A549 (cell line): ENCODE measurements at regions not wholly inside any gene's neighbourhood (a gene's known extent, or its start where the extent isn't known, plus 50 kb on each side); places are given as distances from the start of the nearest gene placed in this dataset.

Experiments
- BHLHE40 ChIP-seq: IDR thresholded peaks from 2 replicates; pipeline ENCODE4 v1.6.1; 2012; ENCODE audit warnings: low read depth, low read length, inconsistent platforms
- CBX8 ChIP-seq: fragments of 200-600 bp; sonication (generic); IDR thresholded peaks from 2 replicates; pipeline ENCODE4 v1.6.1; 2016
- CHD2 ChIP-seq: fragments of 150-350 bp; IDR thresholded peaks from 2 replicates; pipeline ENCODE4 v1.6.1; 2014; ENCODE audit warnings: low read length; ENCODE audit not compliant: partially characterized antibody
- CTCF ChIP-seq: fragments of >200 bp; sonication (Bioruptor Twin); formaldehyde crosslinking; IDR thresholded peaks from 3 replicates; pipeline ENCODE4 v1.5.1; 2016
- EHMT2 ChIP-seq: fragments of 200-600 bp; sonication (generic); IDR thresholded peaks from 2 replicates; pipeline ENCODE4 v1.6.1; 2016; ENCODE audit warnings: antibody characterized with exemption, low read depth, mild to moderate bottlenecking, moderate library complexity
- EP300 ChIP-seq, 2 experiments: fragments of >200 bp; sonication (Bioruptor Twin); formaldehyde crosslinking; IDR thresholded peaks; 2 replicates in 1 of 2; 3 replicates in 1 of 2; pipeline ENCODE4 v1.6.1; 2016 to 2017
- ESRRA ChIP-seq: fragments of 150-350 bp; IDR thresholded peaks from 2 replicates; pipeline ENCODE4 v1.6.1; 2014; ENCODE audit warnings: mild to moderate bottlenecking, low read length, borderline replicate concordance
- GATA3 ChIP-seq: IDR thresholded peaks from 2 replicates; pipeline ENCODE4 v1.6.1; 2012; ENCODE audit warnings: borderline replicate concordance
- MAX ChIP-seq: IDR thresholded peaks from 2 replicates; pipeline ENCODE4 v1.6.1; 2012
- NPAS2 ChIP-seq: fragments of 250-450 bp; sonication (Bioruptor Pico); IDR thresholded peaks from 2 replicates; pipeline ENCODE4 v1.8.0; 2022; ENCODE audit warnings: mild to moderate bottlenecking, moderate library complexity, borderline replicate concordance
- POLR2A ChIP-seq: IDR thresholded peaks from 2 replicates; pipeline ENCODE4 v1.6.1; 2012; ENCODE audit warnings: mild to moderate bottlenecking, low read length
- SMC3 ChIP-seq: fragments of >200 bp; sonication (Bioruptor Twin); formaldehyde crosslinking; IDR thresholded peaks from 3 replicates; pipeline ENCODE4 v1.6.1; 2018; ENCODE audit warnings: inconsistent platforms
- TP53 ChIP-seq: fragments of 250-450 bp; sonication (Bioruptor Pico); IDR thresholded peaks from 2 replicates; pipeline ENCODE4 v1.5.0; 2021; ENCODE audit warnings: mild to moderate bottlenecking, moderate library complexity
- USF2 ChIP-seq: fragments of 450-650 bp; IDR thresholded peaks from 2 replicates; pipeline ENCODE4 v1.6.1; 2014; ENCODE audit warnings: antibody characterized with exemption

- TF ChIP-seq CTCF: no peak
- TF ChIP-seq ESRRA: no peak
- no peak for TF ChIP-seq POLR2A
- TF ChIP-seq CHD2: no peak
- TF ChIP-seq EP300 (IDR thresholded peaks at IDR 0.05): no peak
- TF ChIP-seq SMC3: no peak
- no peak for TF ChIP-seq BHLHE40
- no peak for TF ChIP-seq MAX
- no peak for TF ChIP-seq NPAS2 (CRISPR knock-in tag)
- TF ChIP-seq GATA3: no peak
- no peak for TF ChIP-seq USF2
- TF ChIP-seq EHMT2: no peak
- TF ChIP-seq TP53 (CRISPR knock-in tag): no peak
- no peak for TF ChIP-seq CBX8
These were observed 54.2 kb upstream of the GDF10 start for GRCh38 chr10:47245731-47246350.
